Astrocyte (in vitro differentiated cells and primary cell): ENCODE measurements at regions not wholly inside any gene's neighbourhood (a gene's known extent, or its start where the extent isn't known, plus 50 kb on each side); places are given as distances from the start of the nearest gene placed in this dataset.

ENCODE experiments used
- DNase-seq: peaks from one replicate; pipeline ENCODE4 v3.0.0-alpha.2; 2010; ENCODE audit warnings: low read depth
- FAIRE-seq: peaks from 2 replicates; lab custom pipeline; 2011; peaks lifted over from hg19 to GRCh38; lab: Jason Lieb, UNC
- H2AFZ ChIP-seq: 2 replicates; pipeline ENCODE4 v1.6.0; 2012; ENCODE audit warnings: low read depth, low read length, inconsistent platforms
- H3K27ac ChIP-seq: 2 replicates; pipeline ENCODE4 v1.5.1; 2011; ENCODE audit warnings: low read depth, low read length, inconsistent platforms
- H3K27me3 ChIP-seq: 2 replicates; pipeline ENCODE4 v1.6.0; 2011; ENCODE audit warnings: low read length, inconsistent platforms; ENCODE audit not compliant: insufficient read depth
- H3K36me3 ChIP-seq: 2 replicates; pipeline ENCODE4 v1.5.1; 2011; ENCODE audit warnings: low read length, inconsistent platforms; ENCODE audit not compliant: insufficient read depth
- H3K4me1 ChIP-seq: 2 replicates; pipeline ENCODE4 v1.5.1; 2011; ENCODE audit warnings: low read length, inconsistent platforms; ENCODE audit not compliant: insufficient read depth
- H3K4me2 ChIP-seq: 2 replicates; pipeline ENCODE4 v1.6.0; 2012; ENCODE audit warnings: low read length, inconsistent platforms
- H3K4me3 ChIP-seq: 2 replicates; pipeline ENCODE4 v1.5.1; 2011; ENCODE audit warnings: low read depth, mild to moderate bottlenecking, low read length, inconsistent platforms; ENCODE audit not compliant: insufficient read depth
- H3K79me2 ChIP-seq: 2 replicates; pipeline ENCODE4 v1.6.0; 2012; ENCODE audit warnings: mild to moderate bottlenecking, low read length, inconsistent platforms; ENCODE audit not compliant: insufficient read depth
- H3K9ac ChIP-seq: 2 replicates; pipeline ENCODE4 v1.6.0; 2012; ENCODE audit warnings: mild to moderate bottlenecking, low read length, inconsistent platforms
- H3K9me3 ChIP-seq: 2 replicates; pipeline ENCODE4 v1.5.1; 2012; ENCODE audit warnings: low read depth, mild to moderate bottlenecking, low read length, inconsistent platforms; ENCODE audit not compliant: insufficient read depth
- H4K20me1 ChIP-seq: 2 replicates; pipeline ENCODE4 v1.6.0; 2012; ENCODE audit warnings: low read length, inconsistent platforms; ENCODE audit not compliant: insufficient read depth
- H3K27ac Mint-ChIP-seq: one replicate; pipeline ENCODE4 v1.8.0; 2021; ENCODE audit warnings: mild to moderate bottlenecking, mixed read lengths; ENCODE audit not compliant: unreplicated experiment
- H3K27me3 Mint-ChIP-seq: one replicate; pipeline ENCODE4 v1.8.0; 2021; ENCODE audit warnings: low read depth, mixed read lengths; ENCODE audit not compliant: unreplicated experiment
- H3K36me3 Mint-ChIP-seq: one replicate; pipeline ENCODE4 v1.8.0; 2021; ENCODE audit warnings: low read depth, mixed read lengths; ENCODE audit not compliant: unreplicated experiment
- H3K4me1 Mint-ChIP-seq: one replicate; pipeline ENCODE4 v1.8.0; 2021; ENCODE audit warnings: low read depth, mixed read lengths; ENCODE audit not compliant: unreplicated experiment
- H3K4me3 Mint-ChIP-seq: one replicate; pipeline ENCODE4 v1.8.0; 2021; ENCODE audit warnings: mild to moderate bottlenecking, moderate library complexity, mixed read lengths; ENCODE audit not compliant: unreplicated experiment
- H3K9me3 Mint-ChIP-seq: one replicate; pipeline ENCODE4 v1.8.0; 2021; ENCODE audit warnings: mild to moderate bottlenecking, mixed read lengths; ENCODE audit not compliant: unreplicated experiment
- EZH2 ChIP-seq: IDR thresholded peaks from 2 replicates; pipeline ENCODE4 v1.6.1; 2012; ENCODE audit warnings: mild to moderate bottlenecking, low read length, inconsistent platforms; ENCODE audit not compliant: insufficient read depth
- TF ChIP-seq, protein P1 (sequence below): IDR thresholded peaks from 2 replicates; pipeline ENCODE4 v1.5.1; 2011; ENCODE audit warnings: low read depth, mild to moderate bottlenecking, inconsistent platforms, low read length, moderate library complexity; ENCODE audit not compliant: insufficient read depth

DNA sequence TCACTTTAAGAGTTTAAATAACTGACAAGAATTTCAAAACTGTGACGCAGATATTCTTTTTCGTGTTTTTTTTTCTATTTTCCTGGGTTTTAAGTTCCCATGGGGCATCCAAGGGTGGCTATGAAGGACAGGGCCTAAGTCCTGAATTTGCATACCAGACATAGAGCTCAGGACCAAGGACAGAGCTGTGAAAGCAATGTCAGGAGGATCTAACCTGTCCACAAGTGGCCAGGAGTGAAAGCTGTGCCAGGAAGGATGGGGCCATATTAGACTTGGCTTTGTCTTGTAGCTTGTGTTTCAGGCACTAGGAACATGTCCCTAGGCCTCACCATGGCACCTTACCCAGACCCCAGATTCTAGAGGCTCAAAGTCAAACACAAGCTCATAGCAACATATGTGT, 289.4 kb upstream of the MIR17HG start:
- TF ChIP-seq EZH2: no peak
- TF ChIP-seq, protein P1, sequence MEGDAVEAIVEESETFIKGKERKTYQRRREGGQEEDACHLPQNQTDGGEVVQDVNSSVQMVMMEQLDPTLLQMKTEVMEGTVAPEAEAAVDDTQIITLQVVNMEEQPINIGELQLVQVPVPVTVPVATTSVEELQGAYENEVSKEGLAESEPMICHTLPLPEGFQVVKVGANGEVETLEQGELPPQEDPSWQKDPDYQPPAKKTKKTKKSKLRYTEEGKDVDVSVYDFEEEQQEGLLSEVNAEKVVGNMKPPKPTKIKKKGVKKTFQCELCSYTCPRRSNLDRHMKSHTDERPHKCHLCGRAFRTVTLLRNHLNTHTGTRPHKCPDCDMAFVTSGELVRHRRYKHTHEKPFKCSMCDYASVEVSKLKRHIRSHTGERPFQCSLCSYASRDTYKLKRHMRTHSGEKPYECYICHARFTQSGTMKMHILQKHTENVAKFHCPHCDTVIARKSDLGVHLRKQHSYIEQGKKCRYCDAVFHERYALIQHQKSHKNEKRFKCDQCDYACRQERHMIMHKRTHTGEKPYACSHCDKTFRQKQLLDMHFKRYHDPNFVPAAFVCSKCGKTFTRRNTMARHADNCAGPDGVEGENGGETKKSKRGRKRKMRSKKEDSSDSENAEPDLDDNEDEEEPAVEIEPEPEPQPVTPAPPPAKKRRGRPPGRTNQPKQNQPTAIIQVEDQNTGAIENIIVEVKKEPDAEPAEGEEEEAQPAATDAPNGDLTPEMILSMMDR: no peak
- DNase-seq: peak; percentile 9
- no peak overlapping the region for H3K4me3 ChIP-seq
- no peak overlapping the region for H3K27ac Mint-ChIP-seq
- H3K36me3 Mint-ChIP-seq: no peaks in the 10 kb centered on the region
- FAIRE-seq: no peak
- no peaks in the 10 kb centered on the region for H3K9me3 ChIP-seq
- peaks cover 3% of the 10 kb centered on the region for H3K9me3 Mint-ChIP-seq
- no peaks in the 10 kb centered on the region for H3K4me1 Mint-ChIP-seq
- no peak overlapping the region for H2AFZ ChIP-seq
- no peak overlapping the region for H3K4me2 ChIP-seq
- no peaks in the 10 kb centered on the region for H3K4me1 ChIP-seq
- H3K4me3 Mint-ChIP-seq: no peak overlapping the region
- no peaks in the 10 kb centered on the region for H3K79me2 ChIP-seq
- H3K27ac ChIP-seq: no peak overlapping the region
- no peaks in the 10 kb centered on the region for H4K20me1 ChIP-seq
- H3K27me3 ChIP-seq: no peaks in the 10 kb centered on the region
- H3K9ac ChIP-seq: no peak overlapping the region
- no peaks in the 10 kb centered on the region for H3K27me3 Mint-ChIP-seq
- no peaks in the 10 kb centered on the region for H3K36me3 ChIP-seq

DNA sequence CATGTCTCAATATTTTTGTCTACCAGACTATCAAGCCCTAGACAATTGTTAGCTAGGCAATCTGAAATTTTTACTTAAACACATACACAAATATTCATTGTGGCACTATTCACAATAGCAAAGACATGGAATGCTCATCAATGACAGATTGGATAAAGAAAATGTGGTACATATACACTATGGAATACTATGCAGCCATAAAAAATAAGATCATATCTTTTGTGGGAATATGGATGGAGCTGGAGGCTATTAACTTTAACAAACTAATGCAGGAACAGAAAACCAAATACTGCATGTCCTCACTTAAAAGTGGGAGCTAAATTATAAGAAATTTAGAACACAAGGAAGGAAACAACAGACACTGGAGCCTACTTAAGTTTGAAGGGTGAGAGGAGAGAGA, 288.6 kb upstream of the MIR17HG start:
- no peaks in the 10 kb centered on the region for H4K20me1 ChIP-seq
- no peaks in the 10 kb centered on the region for H3K36me3 ChIP-seq
- no peak overlapping the region for H3K9ac ChIP-seq
- Mint-ChIP-seq H3K4me3 (no peak overlapping the region), H3K9me3 (peaks cover 3% of the 10 kb centered on the region), H3K27me3 (no peaks in the 10 kb centered on the region), H3K27ac (no peak overlapping the region), H3K4me1 (no peaks in the 10 kb centered on the region), H3K36me3 (no peaks in the 10 kb centered on the region)
- H3K27ac ChIP-seq: no peak overlapping the region
- H3K4me2 ChIP-seq: no peak overlapping the region
- H3K27me3 ChIP-seq: no peaks in the 10 kb centered on the region
- FAIRE-seq (no peak), DNase-seq (no peak)
- H2AFZ ChIP-seq: no peak overlapping the region
- H3K4me1 ChIP-seq: no peaks in the 10 kb centered on the region
- no peaks in the 10 kb centered on the region for H3K79me2 ChIP-seq
- H3K9me3 ChIP-seq: no peaks in the 10 kb centered on the region
- TF ChIP-seq, protein P1: no peak
- no peak for TF ChIP-seq EZH2
- H3K4me3 ChIP-seq: no peak overlapping the region

DNA sequence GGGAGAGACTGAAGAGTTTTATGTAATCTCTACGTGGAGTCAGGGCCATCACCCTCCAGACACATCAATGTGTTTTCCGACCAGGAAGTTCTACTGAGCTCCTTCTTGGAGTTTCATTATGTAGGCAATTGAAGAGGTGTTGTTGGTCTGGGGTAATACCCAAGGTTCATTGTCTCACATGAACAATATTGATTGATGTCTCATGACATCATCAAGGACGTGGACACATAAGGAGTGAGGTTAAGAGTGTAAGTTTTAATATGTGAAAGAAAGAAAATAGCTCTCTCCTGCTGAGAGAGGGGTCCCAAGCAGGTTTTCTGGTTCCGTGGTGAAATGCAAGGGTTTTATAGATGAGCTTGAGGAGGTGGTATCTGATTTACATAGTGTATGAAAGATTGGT, 280.7 kb upstream of the MIR17HG start:
- DNase-seq: no peak
- no peak overlapping the region for H3K4me3 ChIP-seq
- TF ChIP-seq EZH2: no peak
- TF ChIP-seq, protein P1: no peak
- no peaks in the 10 kb centered on the region for H3K36me3 ChIP-seq
- no peak overlapping the region for H3K9ac ChIP-seq
- Mint-ChIP-seq H3K4me3 (no peak overlapping the region), H3K27me3 (no peaks in the 10 kb centered on the region), H3K27ac (no peak overlapping the region), H3K4me1 (no peaks in the 10 kb centered on the region), H3K36me3 (no peaks in the 10 kb centered on the region), H3K9me3 (no peaks in the 10 kb centered on the region)
- H3K79me2 ChIP-seq: no peaks in the 10 kb centered on the region
- no peaks in the 10 kb centered on the region for H4K20me1 ChIP-seq
- no peaks in the 10 kb centered on the region for H3K4me1 ChIP-seq
- FAIRE-seq: no peak
- no peak overlapping the region for H3K4me2 ChIP-seq
- no peaks in the 10 kb centered on the region for H3K9me3 ChIP-seq
- H3K27me3 ChIP-seq: no peaks in the 10 kb centered on the region
- H3K27ac ChIP-seq: no peak overlapping the region
- H2AFZ ChIP-seq: no peak overlapping the region
